GM18868 (cell line): ENCODE measurements at regions not wholly inside any gene's neighbourhood (a gene's known extent, or its start where the extent isn't known, plus 50 kb on each side); places are given as distances from the start of the nearest gene placed in this dataset.

Experiments used
- ATAC-seq: cut with Tn5 transposase; IDR thresholded peaks from one replicate; pipeline ENCODE4 v1.9.1; 2021; ENCODE audit warnings: mild to moderate bottlenecking, moderate library complexity; ENCODE audit not compliant: unreplicated experiment

DNA sequence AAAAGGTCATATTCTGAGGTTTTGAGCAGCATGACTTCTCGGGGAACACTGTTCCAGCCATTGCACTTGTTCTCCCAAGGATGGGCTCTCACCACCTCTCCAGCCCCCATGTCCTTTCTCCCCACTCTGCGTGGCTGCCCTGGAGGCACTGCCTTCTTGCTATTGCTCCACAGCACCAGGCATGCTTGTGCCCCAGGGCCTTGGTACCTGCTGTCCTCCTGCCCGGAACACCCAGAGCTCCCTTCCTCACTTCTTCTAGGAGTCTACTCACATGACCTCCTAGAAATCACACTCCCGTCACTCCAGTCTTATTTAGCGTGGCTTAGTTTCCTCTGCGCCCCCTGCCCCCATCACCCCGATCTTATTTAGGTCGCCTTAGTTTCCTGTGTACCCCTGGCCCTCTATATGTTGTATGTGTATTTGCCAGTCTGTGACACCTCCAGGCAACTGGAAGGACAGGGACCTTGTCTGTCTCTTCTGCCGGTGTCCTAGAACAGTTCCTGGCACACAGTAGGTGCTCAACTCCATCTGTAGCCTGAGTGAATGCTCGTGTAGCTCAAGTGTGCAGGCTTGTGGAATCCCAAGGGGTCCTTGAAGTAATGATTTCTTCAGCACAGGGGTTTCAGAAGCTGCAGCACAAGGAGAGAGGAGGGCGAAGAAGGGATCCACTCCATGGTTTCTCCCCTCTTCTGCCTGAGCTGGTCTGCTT lies 208.6 kb upstream of the CIBAR2 start:
- no peak for ATAC-seq

GRCh38 chr16:85321509-85322271 lies 209.4 kb upstream of the CIBAR2 start:
- ATAC-seq, result no peak

- ATAC-seq, result no peak
Measured at GRCh38 chr16:85323230-85323960, 211.1 kb upstream of the CIBAR2 start.

GRCh38 chr16:85323961-85324253 lies 211.6 kb upstream of the CIBAR2 start:
- no peak for ATAC-seq

- no peak for ATAC-seq
Measured at GRCh38 chr16:85324488-85324887, 212.2 kb upstream of the CIBAR2 start.

DNA sequence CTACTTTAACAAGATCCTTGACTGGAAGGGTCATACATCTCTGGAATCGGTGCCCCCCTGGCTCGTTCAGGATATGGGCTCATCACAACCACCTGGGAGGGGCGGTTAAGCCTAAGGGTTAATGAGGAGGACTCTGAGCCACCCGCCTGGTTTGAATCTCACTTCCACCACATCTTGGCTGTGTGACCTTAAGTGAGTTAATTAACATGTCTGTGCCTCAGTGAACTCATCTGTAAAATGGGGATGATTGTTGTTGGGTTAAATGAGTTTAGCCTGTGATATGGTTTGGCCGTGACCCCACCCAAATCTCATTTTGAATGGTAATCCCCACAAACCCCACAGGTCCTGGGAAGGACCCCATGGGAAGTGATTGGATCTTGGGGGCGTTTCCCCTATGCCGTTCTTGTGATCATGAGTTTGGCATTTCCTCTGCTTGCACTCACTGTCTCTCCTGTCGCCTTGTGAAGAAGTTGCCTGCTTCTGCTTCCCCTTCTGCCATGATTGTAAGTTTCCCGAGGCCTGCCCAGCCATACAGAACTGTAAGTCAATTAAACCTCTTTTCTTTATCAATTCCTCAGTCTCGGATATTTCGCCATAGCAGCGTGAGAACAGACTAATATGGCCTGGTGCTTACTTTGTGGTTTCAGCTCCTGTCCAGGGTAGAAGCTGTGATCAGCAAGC lies 214.0 kb upstream of the CIBAR2 start:
- no peak for ATAC-seq

DNA sequence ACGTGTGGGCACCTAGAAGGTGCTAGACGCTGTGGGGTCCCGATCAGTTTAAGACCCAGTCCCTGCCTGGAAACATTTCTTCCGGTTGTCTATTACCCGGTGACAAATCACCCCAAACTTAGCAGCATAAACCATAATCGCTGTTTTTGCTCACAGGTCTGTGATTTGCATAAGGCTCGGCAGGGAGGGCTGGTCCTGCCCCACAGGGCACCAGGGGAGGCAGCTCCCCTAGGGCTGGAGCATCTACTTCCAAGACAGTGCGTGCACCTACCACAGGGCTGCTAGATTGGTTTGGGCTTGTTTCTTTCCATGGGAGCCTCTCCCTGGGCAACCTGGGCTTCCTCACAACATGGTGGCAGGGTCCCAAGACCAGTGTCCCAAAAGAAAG lies 214.5 kb upstream of the CIBAR2 start:
- no peak for ATAC-seq

DNA sequence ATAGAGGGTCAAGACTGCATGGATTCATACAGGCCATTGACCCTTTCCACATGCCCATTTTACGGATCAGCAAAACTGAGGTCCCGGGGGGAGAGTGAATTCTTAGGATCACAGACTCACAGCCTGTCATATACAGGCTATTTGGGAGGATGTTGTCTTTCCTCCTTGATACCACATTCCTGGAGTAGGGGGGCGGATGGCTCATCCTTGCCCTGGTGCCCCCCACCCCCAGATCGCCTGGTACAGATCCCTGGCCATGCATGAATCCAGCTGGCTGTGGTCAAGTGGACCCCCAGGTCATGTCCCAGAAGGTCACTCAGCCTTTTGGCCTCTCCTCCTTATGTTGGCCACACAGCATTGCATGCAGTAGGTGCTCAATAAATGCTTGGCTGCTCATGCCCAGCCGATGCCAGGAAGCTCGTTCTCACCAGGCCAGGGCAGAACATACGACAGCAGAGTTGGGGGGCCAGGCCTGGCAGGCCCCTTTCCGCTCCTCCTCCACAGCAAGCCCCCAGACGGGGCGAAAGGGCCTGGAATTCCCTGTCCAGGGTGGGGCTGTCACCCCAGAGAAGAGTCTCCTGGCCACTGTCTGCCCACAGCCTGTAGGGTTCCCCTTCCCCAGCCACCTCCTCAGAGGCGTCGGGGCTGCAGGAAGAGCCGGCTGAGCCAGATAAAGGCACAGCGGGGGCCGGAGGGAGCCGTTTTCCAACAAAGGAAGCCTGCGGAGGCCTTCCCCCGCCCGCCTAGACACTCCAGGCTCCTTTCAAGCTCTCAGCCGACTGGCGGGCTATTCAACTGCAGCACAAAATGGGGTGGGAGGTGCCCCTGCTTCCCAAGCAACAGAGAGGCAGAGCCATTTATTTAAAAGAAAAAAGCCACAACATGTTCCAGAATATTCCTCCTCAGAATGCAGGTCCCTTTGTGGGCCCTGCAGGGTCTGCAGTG lies 215.7 kb upstream of the CIBAR2 start:
- ATAC-seq, result no peak

DNA sequence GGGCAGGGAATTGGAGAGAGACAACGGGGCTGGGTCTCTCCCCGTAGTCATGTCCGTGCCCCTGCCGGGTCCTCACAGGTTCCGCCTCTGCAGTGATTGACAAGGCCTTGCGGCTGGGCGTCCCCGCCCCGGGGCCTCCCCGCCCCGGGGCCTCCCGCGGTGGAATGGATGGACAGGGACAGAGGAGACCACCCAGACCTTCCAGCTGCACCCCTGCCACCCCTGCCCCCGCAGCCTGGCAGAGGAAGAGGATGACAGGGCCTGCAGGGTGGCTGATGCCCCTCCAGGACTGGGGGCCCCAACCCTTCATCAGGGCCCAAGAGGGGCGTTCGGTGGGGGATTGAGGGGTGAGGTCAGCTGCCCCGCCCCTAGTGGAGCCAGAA lies 216.4 kb upstream of the CIBAR2 start:
- ATAC-seq, result no peak

GRCh38 chr16:85329059-85329812 lies 217.0 kb upstream of the CIBAR2 start:
- no peak for ATAC-seq

DNA sequence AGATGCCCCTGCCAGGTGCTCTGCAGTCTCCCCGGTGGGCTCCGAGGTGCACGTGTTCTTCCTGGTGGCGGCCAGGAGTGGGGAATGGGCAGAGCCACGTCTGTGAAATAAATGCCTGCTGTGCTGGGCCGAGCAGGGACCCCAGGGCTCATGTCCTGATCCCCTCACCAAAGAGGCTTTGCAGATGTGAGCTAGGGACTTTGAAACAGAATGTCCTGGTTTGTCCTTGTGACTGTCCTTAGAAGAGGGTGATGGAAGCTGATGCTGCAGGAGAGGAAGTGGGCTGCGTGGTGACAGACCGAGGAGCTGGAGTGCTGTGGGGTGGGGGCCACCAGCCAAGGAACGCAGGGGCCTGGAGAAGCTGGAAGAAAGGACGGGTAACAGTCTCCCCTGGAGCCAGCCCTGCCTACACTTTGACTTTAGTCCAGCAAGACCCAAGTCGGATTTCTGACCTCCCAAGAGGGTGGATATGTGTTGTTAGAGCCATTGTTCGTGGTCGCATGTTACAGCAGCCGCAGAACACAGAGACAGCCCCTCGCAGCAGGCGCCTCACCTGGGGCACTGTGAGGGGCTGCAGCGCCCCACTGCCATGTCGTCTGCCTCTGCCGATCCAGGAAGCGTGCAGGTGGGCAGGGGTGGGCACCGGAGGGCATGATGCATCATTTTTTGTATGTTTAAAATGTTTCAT lies 217.9 kb upstream of the CIBAR2 start:
- no peak for ATAC-seq

- ATAC-seq, result no peak
Measured at GRCh38 chr16:85330694-85331188, 218.5 kb upstream of the CIBAR2 start.

DNA sequence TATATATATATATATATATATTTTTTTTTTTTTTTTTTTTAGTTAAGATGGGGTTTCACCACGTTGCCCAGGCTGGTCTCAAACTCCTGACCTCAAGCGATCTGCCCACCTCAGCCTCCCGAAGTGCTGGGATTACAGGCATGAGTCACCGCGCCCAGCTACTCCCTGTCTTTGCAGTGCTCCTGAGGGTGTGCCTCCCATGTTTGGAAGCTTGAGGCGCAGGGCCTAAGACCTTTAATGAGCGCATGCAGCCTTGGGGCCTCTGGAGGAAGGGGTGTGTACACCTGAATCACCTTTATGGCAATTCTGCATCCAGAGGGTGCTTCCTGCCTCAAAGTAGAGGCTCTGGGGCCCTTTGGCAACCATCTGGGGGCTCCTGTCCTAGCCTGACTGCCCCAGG lies 219.4 kb upstream of the CIBAR2 start:
- ATAC-seq, result no peak

DNA sequence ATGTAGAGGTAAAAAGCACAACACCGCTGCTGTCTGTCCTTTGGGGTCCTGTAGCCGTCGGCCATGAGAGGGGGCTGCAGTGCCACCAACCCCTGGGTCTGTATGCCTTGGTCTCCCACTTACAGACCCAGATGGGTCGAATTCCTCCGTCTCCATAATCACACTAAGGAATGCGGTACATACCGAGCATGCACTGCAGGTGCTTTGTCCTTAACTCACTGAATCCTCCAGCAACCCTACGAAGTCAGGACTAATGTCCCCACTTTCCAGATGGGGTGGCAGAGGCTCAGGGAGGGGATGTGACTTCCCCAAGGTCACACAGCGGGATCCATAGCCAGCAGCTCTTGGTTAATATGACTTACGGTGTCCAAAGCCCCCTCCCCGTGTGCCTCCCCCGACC lies 219.9 kb upstream of the CIBAR2 start:
- ATAC-seq, result no peak

DNA sequence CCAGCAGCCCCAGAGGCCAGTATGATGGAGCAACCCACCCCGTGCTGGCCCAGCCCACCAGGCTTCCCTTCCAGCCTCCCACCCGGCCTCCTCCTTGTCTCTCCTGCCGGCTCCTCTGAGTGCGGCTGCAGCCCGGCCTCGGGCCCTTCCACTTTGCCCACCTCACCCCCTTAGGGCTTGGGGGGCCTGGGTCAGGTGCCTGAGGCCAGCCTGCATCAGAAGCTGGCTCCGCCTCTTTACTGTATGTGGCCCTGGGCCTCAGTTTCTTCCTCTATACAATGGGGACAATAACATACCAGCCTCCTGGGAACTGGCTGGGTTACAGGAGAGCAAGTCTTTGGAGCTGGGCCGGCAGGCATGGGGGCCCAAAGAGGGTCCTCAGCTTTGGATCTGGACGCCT lies 221.1 kb upstream of the CIBAR2 start:
- no peak for ATAC-seq

- no peak for ATAC-seq
Measured at GRCh38 chr16:85333744-85334640, 221.7 kb upstream of the CIBAR2 start.

DNA sequence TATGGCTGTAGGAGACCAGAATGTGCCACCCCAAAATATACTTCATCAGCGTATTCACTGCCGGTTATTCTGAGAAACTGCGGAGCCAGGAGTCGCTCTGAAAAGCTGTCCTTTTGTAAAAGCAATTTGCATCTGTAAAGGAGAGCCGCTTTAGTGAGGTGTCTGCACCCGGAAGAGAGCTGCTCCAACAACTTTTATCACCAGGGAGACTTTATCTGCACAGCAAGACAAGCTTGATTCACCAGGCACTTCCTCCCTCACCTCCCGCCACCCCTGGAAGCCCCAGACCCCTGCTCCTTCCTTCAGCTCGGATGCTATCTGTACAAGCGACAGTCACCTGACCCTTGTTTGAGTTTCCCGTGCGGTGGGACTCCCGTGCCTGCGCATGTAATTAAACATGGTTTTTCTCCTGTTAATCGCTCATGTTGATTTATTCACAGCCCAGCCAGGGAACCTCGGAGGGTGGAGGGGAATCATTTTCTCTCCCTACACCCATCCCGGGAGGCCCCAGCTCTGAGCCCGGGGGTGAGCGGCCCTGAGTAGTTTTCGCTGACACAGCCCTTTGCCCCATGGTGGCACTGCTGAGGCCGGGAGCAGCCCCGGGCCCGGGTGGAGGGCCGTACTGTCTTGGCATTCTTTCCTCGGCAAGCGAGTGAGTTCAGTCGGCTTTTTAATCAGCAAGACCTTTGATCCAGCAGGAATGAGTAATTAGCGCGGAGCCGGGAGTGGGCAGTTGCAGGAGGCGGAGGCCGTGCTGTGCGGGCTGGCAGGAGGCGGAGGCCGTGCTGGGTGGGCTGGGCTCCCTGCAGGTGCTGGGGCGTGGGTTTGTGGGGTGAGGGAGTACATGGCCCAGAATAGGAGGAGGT lies 222.7 kb upstream of the CIBAR2 start:
- no peak for ATAC-seq
